ENCODE measurements at regions not wholly inside any gene's neighbourhood (a gene's known extent, or its start where the extent isn't known, plus 50 kb on each side); places are given as distances from the start of the nearest gene placed in this dataset.
"Not testable (repeated sequence)": the region's sequence is repeated elsewhere in the genome, so short reads cannot be mapped to it uniquely, and the experiment has no call there.

GRCh38 chr20:36082315-36082915 lies 72.1 kb upstream of the EPB41L1 start:
- no peak for DNase-seq

DNA sequence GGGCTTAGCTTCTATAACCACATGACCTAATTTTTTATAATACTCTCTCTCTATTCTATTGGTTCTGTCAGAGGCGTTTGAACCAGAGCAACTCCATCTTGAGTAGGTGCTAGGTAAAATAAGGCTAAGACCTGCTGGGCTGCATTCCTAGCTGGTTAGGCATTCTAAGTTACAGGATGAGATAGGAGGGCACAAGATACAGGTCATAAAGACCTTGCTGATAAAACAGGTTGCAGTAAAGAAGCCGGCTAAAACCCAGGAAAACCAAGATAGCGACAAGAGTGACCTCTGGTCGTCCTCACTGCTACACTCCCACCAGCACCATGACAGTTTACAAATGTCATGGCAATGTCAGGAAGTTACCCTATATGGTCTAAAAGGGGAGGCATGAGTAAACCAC lies 71.3 kb upstream of the EPB41L1 start:
- DNase-seq = not testable (repeated sequence)

GRCh38 chr20:36084356-36084755 lies 70.2 kb upstream of the EPB41L1 start:
- DNase-seq = no peak

DNA sequence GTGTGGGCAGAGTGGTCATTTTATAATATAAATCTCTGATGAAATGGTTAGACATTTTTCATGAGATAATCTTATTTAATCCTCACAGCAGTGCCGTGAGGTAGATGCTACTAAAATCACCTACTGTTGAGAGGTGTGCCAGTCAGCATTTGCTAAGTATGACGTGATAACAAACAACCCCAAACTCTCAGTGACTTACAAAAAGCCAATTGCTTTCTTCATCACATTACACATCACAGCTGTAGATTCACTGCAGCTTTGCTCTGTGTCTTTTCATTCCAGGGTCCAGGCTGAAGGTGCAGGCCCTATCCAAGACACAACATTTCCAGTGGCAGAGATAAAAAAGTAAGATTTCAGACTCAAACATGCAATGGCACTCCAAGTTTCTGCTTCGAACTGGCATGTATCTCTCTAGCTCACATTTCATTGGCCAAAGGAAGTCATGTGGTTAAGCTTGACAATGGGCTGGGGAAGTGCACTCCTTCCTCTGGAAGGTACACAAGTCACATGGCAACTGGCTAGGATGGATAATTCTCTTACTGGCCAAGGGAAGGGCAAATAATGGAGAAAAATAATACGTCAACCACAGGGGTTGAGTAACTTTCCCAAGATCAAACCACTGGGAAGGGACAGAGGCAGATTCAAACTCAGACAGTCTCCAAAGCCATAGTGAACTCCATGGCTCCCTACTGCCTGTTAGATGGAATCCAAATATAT lies 69.5 kb upstream of the EPB41L1 start:
- no peak for DNase-seq

- DNase-seq = no peak
These were observed 68.8 kb upstream of the EPB41L1 start for GRCh38 chr20:36085686-36086267.

DNA sequence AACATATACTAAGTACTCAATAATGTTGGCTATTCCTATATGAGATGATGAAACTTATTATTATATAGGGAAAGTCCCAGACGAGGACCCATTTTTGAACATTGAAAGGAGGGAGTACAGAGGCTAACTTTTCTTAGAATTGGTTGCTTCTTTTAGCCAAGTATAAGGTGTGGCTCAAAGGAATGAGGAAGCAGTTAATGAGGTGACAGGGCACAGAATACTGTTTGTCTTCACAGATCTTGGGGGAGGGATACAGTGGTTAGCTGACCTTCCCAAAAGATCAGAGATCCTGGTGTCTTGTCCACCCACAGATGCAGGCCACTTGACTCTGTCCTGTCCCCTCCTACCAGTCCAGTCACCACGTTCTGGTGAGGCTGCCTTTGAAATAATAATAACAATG lies 67.8 kb upstream of the EPB41L1 start:
- no peak for DNase-seq

DNA sequence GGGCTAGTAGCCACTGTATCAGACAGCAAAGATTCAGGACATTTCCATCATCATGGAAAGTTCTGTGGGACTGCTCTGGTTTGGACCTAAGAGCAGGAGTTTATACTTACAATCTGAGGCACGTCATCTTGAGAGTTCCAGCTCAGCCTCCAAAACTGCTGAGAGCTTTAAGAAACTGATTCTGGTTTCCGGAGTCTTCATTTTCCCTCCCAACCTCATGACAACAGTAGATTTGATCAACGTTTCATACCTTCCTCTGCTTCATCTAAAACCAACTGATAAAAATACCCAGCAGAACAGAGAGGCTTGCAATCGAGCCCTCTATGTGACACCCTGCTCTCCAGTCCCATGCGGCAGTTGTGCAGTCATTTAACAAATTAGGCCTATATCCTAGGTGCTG lies 64.3 kb upstream of the EPB41L1 start:
- DNase-seq = no peak

GRCh38 chr20:36091561-36092397 lies 62.8 kb upstream of the EPB41L1 start:
- DNase-seq = no peak

DNA sequence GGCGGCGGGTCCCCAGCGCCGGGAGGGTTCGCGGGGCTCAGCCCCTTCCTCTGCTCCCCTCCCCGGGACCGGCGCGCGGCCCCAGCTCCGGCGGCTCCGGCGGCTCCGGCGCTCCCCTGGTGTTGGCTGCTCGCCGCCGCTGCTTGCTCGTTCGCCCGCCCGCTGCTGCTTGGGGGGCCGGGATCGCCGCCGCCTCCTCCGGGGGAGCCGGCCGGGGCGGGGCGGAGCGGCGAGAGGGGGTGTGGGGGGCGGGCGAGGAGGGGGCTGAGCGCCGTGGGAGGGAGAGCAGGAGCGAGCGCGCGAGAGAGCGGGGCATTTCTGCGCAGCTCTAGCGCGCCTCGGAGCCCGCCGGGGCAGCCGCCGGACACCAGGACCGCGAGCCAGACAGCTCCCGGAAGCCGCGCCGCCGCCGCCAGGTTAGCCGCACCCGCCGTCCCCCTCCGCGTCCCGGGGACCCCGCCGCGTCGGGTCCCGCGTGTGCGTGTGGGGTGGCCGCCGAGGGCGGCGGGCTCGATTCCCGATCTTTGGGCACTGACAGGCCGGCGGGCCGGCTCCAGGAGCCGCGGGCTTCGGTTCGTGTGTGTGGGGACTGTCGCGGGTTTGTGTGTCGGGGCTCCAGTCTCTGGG lies 62.0 kb upstream of the EPB41L1 start:
- DNase-seq = no peak

DNA sequence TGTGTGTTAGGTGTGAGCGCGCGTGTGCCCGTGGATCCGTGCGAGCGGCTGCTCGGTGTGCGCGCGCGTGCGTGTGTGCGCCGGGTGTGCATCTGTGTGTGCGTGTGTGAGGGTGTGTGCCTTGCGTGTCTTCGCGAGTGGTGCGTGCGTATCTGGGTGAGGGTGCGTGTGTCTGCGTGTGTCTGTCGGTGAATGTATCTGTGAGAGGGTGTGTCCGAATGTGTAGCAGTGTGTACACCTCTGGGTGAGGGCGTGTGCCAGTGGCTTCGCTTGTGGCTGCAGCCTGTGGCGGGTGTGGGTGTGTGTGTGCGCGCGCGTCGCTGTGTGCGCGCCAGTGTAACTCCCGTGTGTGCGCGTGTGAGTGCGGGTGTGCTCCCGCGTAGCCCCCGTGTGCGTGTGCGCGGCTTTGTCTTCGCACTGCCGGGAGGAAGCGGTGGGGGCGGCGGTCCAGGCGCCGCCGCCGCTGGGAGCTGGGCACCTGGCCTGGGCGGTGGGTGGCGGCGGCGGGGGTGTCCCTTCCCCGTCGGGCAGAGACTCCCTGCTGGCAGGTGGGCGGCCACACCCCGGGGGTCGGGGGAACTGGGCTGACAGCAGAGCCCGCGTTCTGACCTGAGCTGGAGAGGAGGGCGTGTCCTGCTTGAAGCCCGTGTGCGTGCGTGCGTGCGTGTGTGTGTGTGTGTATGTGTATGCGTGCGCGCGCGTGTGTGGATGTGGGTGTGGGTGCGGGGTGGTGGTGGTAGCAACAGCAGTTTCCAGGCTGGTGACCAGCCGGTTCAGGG lies 61.3 kb upstream of the EPB41L1 start:
- DNase-seq = peak; percentile 25

- no peak for DNase-seq
These were observed 60.8 kb upstream of the EPB41L1 start for GRCh38 chr20:36093804-36094145.

DNA sequence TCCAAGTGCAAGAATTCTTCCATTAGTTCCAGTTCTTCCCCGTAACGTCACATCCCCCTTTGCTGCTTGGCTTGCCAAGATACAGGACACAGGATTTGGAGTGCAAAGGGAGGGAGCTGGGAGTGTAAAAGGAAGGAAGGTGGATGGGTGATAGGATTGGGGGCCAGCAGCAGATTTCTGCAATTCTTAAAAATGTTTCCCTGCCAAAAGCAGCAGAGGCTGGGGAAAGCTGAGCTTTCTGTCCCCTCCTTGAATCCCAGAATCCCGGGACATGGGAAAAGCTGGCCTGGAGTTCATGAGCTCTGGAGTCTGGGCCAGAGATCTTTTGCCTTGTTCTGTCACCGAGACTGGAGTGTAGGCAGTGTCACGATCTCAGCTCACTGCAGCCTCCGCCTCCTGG lies 60.0 kb upstream of the EPB41L1 start:
- no peak for DNase-seq

DNA sequence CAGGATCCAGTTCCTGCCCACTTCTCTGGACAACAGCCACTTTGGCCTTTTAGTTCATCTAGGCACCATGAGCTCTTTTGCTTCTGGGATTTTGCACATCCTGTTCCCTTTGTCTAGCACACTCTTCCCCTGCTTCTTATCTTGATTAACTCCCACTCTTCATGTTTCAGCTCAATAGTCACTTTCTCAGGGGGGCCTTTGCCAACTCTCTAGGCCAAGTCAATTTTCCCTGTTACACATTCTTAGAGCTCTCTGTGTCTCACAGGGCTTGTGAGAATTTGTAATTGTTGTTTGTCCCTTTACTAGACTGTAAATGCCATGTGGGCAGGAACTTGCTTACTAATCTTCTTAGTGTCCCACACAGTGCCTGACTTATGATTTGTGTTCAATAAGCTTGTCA lies 58.1 kb upstream of the EPB41L1 start:
- DNase-seq = no peak

GRCh38 chr20:36097337-36098151 lies 57.0 kb upstream of the EPB41L1 start:
- no peak for DNase-seq

DNA sequence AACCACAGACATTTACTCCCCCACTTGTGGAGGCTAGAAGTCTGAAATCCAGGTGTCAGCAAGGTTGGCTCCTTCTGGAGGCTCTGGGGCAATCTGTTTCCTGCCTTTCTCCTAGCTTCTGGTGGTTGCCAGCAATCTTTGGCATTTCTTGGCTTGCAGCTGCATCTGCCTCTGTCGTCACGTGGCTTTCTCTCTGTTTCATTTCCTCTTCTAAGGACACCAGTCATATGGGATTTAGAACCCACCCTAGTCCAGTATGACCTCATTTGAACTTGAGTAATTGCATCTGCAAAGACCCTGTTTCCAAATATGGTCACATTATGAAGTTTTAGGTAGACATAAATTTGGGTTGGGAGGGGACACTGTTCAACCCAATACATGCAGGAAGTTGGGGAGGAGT lies 56.2 kb upstream of the EPB41L1 start:
- DNase-seq = no peak

DNA sequence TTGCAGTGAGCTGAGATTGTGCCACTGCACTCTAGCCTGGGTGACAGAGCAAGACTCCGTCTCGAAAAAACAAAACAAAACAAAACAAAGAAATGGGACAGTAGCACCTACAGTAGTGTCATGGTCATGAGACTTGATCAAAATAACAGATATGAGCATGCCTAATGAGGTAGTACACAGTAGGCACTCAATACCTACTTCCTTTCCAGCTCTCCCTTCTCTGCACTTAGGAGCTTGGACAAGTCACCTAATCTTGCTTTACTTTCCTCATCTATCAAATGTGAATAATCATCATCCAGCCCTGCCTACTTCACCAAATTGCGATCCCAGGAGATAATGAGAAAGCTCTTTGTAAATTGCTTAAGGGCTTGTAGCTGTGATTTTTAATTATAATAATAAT lies 55.4 kb upstream of the EPB41L1 start:
- no peak for DNase-seq

DNA sequence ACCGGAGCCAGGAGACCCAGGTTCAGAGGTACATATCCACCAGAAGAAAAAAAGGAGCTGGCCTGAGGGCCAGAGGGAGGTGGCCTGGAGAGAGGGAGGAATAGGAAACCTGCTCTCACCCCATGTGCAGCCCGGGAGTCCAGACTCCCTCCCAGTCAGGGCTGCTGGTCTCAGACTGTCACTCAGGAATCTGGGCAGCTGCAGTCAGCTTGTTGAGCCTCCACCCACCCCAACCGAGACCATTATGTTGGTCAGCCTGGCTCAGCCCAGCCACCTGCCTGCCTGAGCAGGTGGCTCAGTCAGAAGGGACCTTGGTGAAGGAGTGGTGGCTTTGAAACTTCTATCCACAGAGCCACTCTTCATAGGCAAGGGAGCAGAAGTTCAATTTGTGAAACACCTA lies 53.3 kb upstream of the EPB41L1 start:
- no peak for DNase-seq

DNA sequence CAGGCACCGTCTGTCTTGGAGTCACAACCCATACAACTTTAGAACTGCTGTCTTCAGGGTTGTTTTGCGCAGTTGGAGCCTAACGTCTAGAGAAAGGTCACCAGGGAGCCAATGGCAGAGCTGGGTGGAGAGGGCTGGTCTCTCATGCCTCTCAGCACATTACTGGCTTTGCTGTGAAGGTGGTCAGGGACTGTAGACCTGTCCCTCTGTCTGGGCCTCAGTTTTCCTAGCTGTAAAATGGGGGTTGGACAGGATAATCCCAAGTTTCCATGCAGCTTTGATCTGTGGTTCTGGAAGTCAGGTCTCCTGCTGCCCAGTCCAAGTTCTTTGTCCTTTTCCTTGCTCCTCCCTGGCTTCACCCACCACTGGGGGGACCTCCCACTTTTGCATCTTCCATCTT lies 52.2 kb upstream of the EPB41L1 start:
- DNase-seq = no peak

- no peak for DNase-seq
These were observed 51.5 kb upstream of the EPB41L1 start for GRCh38 chr20:36102809-36103596.

- DNase-seq = no peak
These were observed 50.3 kb upstream of the EPB41L1 start for GRCh38 chr20:36104244-36104643.

Measured in CD4-positive, alpha-beta T cell treated with Interleukin-21 for 1 hour (primary cell).